ENCODE measurements at regions not wholly inside any gene's neighbourhood (a gene's known extent, or its start where the extent isn't known, plus 50 kb on each side); places are given as distances from the start of the nearest gene placed in this dataset.

DNA sequence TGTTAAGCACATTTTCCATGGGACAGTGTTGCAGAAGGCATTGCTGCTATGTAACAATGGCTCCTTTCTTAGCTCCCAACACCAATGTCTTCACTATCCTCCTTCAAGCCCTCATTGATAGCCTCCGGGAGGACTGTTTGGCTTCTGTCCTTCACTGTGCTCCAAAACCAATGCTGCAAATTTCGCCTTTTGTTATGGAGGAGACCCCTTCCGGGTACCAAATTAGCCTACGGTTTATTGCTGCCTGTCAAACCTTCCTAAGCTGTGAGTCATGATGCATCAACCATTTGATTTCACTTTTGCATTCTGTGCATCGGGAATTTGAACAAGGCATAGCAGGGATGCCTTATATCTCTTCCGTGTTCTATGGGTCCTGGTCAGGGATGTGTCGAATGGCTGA lies 432.9 kb downstream of the GATA3 start:
- no peak for TF ChIP-seq EP300 (IDR thresholded peaks at IDR 0.05)
- TF ChIP-seq CTCF (IDR thresholded peaks at IDR 0.05) = no peak
